Activated T-helper 1 cell treated with anti-CD3 and anti-CD28 coated beads, Interleukin-2, amount 50 U/mL, for 16 hours (primary cell): ENCODE measurements at regions not wholly inside any gene's neighbourhood (a gene's known extent, or its start where the extent isn't known, plus 50 kb on each side); places are given as distances from the start of the nearest gene placed in this dataset.

ENCODE experiments used
- DNase-seq, 2 donors: peaks; one replicate each; pipeline ENCODE4 v3.0.0-alpha.2; 2020; ENCODE audit warnings: low read depth in 1 of 2, low spot score in 1 of 2

DNA sequence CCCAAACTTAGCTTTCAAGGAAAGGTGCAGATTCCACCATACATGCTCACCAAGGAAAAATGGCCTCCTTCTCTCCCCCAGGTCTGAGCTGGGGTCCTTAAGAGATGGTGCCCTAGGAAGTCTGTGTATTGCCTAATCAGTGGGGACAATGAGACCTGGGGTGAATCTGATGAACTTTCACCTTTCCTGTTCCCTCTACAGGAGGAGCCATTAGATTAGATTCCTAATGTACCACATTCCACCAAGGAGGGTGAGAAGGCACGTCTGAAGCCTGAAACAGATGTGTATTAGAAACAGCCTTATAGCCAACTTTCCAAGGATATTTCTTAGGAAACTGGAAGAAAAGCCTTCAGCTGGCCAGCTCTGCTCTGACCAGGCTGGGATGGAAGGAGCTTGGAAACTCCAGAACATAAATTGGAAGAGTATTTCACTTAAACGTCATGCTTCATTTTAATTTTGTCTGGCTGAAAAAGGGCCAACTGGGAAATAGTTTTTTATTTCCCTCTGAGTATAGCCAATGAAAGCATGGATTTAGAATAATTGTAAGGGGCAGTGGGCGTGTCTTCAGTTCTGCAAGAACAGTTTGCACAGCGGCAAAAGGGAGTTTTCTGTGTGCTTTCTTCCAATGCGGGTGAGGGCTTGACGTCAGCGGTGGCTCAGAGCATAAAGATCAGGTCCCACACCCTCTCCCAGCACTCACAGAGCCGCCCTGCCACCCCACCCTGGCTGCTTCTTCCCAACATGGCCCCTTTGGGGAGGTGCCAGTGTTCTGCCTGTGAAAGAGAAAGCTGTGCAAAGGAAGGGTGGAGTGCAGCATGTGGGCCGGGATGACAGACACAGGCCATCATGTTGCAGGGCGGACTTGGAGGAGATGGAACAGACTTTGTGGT is 210.9 kb downstream of the ESM1 start:
- no peak for DNase-seq

DNA sequence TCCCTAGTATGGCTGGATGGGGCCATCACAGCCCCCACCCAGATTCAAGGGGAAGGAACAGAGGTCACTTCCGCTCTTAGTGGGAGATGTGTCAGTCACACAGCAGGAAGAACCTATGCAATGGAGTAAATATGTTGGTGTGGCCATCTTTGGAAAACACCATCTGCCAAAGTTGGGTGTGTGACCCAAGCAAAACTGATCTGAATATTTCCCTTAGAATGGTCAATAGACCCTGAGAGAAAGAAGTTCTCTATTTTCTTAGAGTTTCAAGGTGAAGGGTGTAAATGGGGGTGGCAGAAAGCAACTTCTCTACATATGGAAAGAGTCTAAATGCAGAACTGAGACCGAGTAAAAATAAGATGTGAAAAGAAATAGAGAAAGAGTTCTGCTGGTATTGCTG is 212.7 kb downstream of the ESM1 start:
- no peak for DNase-seq

- DNase-seq = no peak
Observed at GRCh38 chr5:54772231-54772630, 213.2 kb downstream of the ESM1 start.

- no peak for DNase-seq
Observed at GRCh38 chr5:54769746-54770145, 215.6 kb downstream of the ESM1 start.

DNA sequence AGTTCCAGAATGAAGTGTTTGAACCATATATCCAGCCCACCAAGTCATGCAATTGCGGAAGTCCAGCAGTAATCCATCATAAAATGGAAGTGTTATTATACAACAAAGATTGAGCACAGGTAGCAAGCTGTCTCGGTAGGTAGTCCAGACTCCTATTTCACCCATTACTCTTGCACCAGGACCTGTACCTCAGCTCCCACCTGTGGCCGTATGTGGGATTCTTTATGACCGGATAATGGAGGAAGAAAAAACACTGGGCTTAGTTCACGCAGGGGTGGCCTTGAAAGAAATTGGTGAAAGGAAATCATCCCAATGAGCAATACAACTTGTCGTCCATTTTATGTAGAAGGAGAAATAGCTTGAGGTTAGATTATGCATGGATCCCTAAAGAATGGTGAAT is 216.3 kb downstream of the ESM1 start:
- DNase-seq = no peak

- no peak for DNase-seq
Observed at GRCh38 chr5:54766748-54767147, 218.6 kb downstream of the ESM1 start.

- DNase-seq = no peak
Observed at GRCh38 chr5:54765165-54766028, 220.0 kb downstream of the ESM1 start.

DNA sequence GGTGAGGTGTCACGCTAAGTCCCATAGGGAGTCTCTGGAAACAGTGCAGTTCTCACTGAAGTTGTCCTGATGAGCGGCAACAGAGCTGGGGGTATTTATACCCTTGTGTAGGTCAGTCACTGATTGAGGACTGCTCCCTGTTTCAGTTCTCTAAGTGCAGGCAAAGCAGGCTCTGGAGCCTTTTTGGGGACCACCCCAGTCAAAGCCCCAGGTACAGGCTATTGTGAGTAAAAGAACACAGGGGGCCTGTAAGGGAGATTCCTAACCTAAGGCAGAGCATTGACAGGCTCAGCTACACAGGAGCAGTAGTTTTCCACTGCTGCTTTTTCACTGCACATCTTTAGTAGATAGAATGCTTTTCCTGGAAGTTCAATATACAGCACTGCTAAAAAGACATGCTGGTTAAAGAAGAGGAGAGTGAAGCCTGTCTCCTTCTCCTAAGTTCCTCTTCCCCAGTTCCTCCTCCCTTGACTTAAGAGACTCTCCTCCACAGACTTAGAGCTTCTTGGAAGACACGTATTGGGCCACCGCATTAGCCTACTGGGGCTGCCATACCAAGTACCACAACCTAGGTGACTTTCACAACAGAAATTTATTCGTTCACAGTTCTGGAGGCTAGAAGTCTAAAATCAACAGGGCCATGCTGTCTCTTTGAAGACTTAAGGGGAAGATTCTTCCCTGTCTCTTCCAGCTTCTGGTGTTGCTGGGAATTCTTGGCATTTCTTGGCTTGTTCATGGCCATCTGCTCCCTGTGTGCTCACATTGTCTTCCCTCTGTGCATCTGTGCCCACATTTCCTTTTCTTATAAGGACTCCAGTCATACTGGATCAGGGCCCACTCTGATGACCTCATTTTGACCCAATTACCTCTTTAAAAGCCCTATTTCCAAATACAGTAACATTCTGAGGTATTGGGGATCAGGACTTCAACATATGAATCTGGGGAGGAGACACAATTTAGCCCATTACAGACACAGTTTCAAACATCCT is 221.0 kb downstream of the ESM1 start:
- no peak for DNase-seq

- DNase-seq = no peak
Observed at GRCh38 chr5:54761213-54761701, 224.1 kb downstream of the ESM1 start.

GRCh38 chr5:54760182-54760935 is 225.0 kb downstream of the ESM1 start:
- DNase-seq = no peak

GRCh38 chr5:54758038-54758437 is 227.4 kb downstream of the ESM1 start:
- DNase-seq = no peak

GRCh38 chr5:54757541-54757940 is 227.9 kb downstream of the ESM1 start:
- DNase-seq = no peak

DNA sequence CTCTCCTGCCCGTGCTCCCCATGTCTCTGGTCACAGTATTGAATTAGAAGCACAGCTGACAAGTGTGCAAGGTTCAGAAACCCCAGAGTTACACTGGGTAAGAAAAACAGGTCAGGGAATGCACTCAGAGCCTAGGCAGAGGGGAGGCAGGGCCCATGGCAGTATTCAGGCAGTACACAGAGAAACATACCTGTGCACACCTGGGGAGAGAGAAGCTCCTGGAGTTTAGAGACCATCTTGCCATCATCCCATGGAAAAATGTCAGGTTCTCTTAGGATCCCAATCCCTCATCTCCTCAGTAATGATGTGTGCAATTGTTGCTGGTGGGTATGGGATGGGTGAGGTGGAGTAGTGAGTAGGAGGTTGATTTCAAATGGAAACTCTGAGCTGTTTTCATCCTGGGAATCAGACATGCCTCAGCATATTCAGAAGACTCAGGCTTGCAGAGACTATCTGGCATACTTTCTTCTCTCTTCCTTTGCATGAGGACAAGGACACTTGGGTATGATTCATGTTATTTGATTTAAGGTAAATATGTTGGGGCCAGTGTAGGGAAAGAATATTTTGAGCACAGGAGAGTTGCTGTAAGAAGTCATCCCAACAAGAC is 228.5 kb downstream of the ESM1 start:
- no peak for DNase-seq

- no peak for DNase-seq
Observed at GRCh38 chr5:54756301-54756700, 229.1 kb downstream of the ESM1 start.

- no peak for DNase-seq
Observed at GRCh38 chr5:54754878-54755277, 230.5 kb downstream of the ESM1 start.

DNA sequence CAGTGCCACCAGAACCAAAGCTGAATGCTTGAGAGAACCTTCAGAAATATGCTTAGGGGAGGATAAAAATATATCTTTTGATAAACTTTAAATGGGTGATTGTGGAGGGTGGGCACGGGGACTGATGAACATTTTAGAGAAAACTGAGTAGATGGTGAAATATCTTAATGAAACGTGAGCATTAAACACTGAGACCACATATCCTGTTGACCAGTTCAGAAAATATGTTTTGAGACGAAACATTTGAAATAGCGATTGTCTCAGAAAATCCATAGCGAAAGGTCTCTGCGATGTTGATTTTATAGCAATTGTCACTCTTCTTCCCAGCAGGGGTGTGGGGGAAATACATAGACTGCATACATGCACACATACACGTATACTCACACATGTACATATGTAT is 231.0 kb downstream of the ESM1 start:
- no peak for DNase-seq

GRCh38 chr5:54753753-54754152 is 231.6 kb downstream of the ESM1 start:
- no peak for DNase-seq

- DNase-seq = no peak
Observed at GRCh38 chr5:54753034-54753433, 232.4 kb downstream of the ESM1 start.

- DNase-seq = no peak
Observed at GRCh38 chr5:54748527-54748926, 231.0 kb downstream of the SNX18 start.
